ENCODE measurements at regions not wholly inside any gene's neighbourhood (a gene's known extent, or its start where the extent isn't known, plus 50 kb on each side); places are given as distances from the start of the nearest gene placed in this dataset.
A peak's percentile ranks its signal among the peaks of the same experiment; 100 is the strongest.

- no peaks in the 10 kb centered on the region for H3F3A ChIP-seq (ENCODE audit: insufficient read depth, low read depth)
- H3K4me1 ChIP-seq (replicated peaks; ENCODE audit: insufficient read depth) = no peaks in the 10 kb centered on the region
- no peak overlapping the region for H2AFZ ChIP-seq
- TF ChIP-seq EZH2 (IDR thresholded peaks at IDR 0.05; ENCODE audit: low read depth) = no peak
- H4K20me1 ChIP-seq (ENCODE audit: insufficient read depth) = no peaks in the 10 kb centered on the region
- H3K9me2 ChIP-seq (ENCODE audit: insufficient read depth) = no peaks in the 10 kb centered on the region
- ChIA-PET CTCF (no interaction called here), POLR2A (ENCODE audit: unreplicated experiment) (no interaction called here)
- no peaks in the 10 kb centered on the region for H3K36me3 ChIP-seq (ENCODE audit: low read depth)
- H3K27me3 ChIP-seq (ENCODE audit: insufficient read depth, low read depth) = no peaks in the 10 kb centered on the region
- no peak overlapping the region for H3K4me2 ChIP-seq
- intact Hi-C loops (cut with micrococcal nuclease; ENCODE audit: unreplicated experiment) = no loop called here
- H3K4me3 ChIP-seq = no peak overlapping the region
- DNase-seq = no peak
- H3K79me2 ChIP-seq (ENCODE audit: low read depth) = no peaks in the 10 kb centered on the region
- H3K9me3 ChIP-seq (ENCODE audit: insufficient read depth, low read depth) = no peaks in the 10 kb centered on the region
- H3K27ac ChIP-seq = no peak overlapping the region
- BruUV-seq (replicated peaks) = no TSS peak
These were observed 963.4 kb upstream of the NRXN1 start for GRCh38 chr2:51995293-51995692.

- ChIA-PET POLR2A (ENCODE audit: unreplicated experiment) (no interaction called here), CTCF (no interaction called here)
- intact Hi-C loops (cut with micrococcal nuclease; ENCODE audit: unreplicated experiment) = no loop called here
- TF ChIP-seq EZH2 (IDR thresholded peaks at IDR 0.05; ENCODE audit: low read depth) = no peak
- TF ChIP-seq CTCF (conservative IDR thresholded peaks at IDR 0.05) = no peak
- H3K4me2 ChIP-seq = no peak overlapping the region
- no peaks in the 10 kb centered on the region for H3K9me3 ChIP-seq (ENCODE audit: insufficient read depth, low read depth)
- no peak overlapping the region for H3K4me3 ChIP-seq
- H3K27ac ChIP-seq = no peak overlapping the region
- no peaks in the 10 kb centered on the region for H3K9me2 ChIP-seq (ENCODE audit: insufficient read depth)
- peak in 1 of 2 experiments; percentile 33 for DNase-seq
- no peaks in the 10 kb centered on the region for H3K36me3 ChIP-seq (ENCODE audit: low read depth)
- H3K4me1 ChIP-seq (replicated peaks; ENCODE audit: insufficient read depth) = no peaks in the 10 kb centered on the region
- H4K20me1 ChIP-seq (ENCODE audit: insufficient read depth) = no peaks in the 10 kb centered on the region
- no peaks in the 10 kb centered on the region for H3K27me3 ChIP-seq (ENCODE audit: insufficient read depth, low read depth)
- BruUV-seq (replicated peaks) = no TSS peak
- no peaks in the 10 kb centered on the region for H3F3A ChIP-seq (ENCODE audit: insufficient read depth, low read depth)
- H3K79me2 ChIP-seq (ENCODE audit: low read depth) = no peaks in the 10 kb centered on the region
- H2AFZ ChIP-seq = no peak overlapping the region
These were observed 962.3 kb upstream of the NRXN1 start for GRCh38 chr2:51994123-51994763.

GRCh38 chr2:51990684-51991083 is 958.8 kb upstream of the NRXN1 start:
- POLR2A ChIA-PET (ENCODE audit: unreplicated experiment) = no interaction called here
- TF ChIP-seq CTCF (conservative IDR thresholded peaks at IDR 0.05) (no peak), EZH2 (IDR thresholded peaks at IDR 0.05; ENCODE audit: low read depth) (no peak)
- H3K27me3 ChIP-seq (ENCODE audit: insufficient read depth, low read depth) = no peaks in the 10 kb centered on the region
- CTCF ChIA-PET = no interaction called here
- no peak overlapping the region for H3K27ac ChIP-seq
- no peaks in the 10 kb centered on the region for H3K4me1 ChIP-seq (replicated peaks; ENCODE audit: insufficient read depth)
- no TSS peak for BruUV-seq (replicated peaks)
- no peak overlapping the region for H3K4me3 ChIP-seq
- no peak overlapping the region for H3K4me2 ChIP-seq
- H4K20me1 ChIP-seq (ENCODE audit: insufficient read depth) = no peaks in the 10 kb centered on the region
- no peaks in the 10 kb centered on the region for H3K79me2 ChIP-seq (ENCODE audit: low read depth)
- no peaks in the 10 kb centered on the region for H3K36me3 ChIP-seq (ENCODE audit: low read depth)
- intact Hi-C loops (cut with micrococcal nuclease; ENCODE audit: unreplicated experiment) = no loop called here
- no peak for DNase-seq
- H3F3A ChIP-seq (ENCODE audit: insufficient read depth, low read depth) = no peaks in the 10 kb centered on the region
- no peaks in the 10 kb centered on the region for H3K9me3 ChIP-seq (ENCODE audit: insufficient read depth, low read depth)
- H3K9me2 ChIP-seq (ENCODE audit: insufficient read depth) = no peaks in the 10 kb centered on the region
- H2AFZ ChIP-seq = no peak overlapping the region

GRCh38 chr2:51986101-51986500 is 954.2 kb upstream of the NRXN1 start:
- no peak overlapping the region for H3K4me3 ChIP-seq
- H3K27ac ChIP-seq = no peak overlapping the region
- no peak for DNase-seq
- no peaks in the 10 kb centered on the region for H3F3A ChIP-seq (ENCODE audit: insufficient read depth, low read depth)
- intact Hi-C loops (cut with micrococcal nuclease; ENCODE audit: unreplicated experiment) = no loop called here
- H3K9me2 ChIP-seq (ENCODE audit: insufficient read depth) = no peaks in the 10 kb centered on the region
- no peaks in the 10 kb centered on the region for H4K20me1 ChIP-seq (ENCODE audit: insufficient read depth)
- H3K36me3 ChIP-seq (ENCODE audit: low read depth) = no peaks in the 10 kb centered on the region
- ChIA-PET CTCF (no interaction called here), POLR2A (ENCODE audit: unreplicated experiment) (no interaction called here)
- no peak for TF ChIP-seq CTCF (conservative IDR thresholded peaks at IDR 0.05)
- no peak for TF ChIP-seq EZH2 (IDR thresholded peaks at IDR 0.05; ENCODE audit: low read depth)
- no peaks in the 10 kb centered on the region for H3K27me3 ChIP-seq (ENCODE audit: insufficient read depth, low read depth)
- no peak overlapping the region for H3K4me2 ChIP-seq
- BruUV-seq (replicated peaks) = no TSS peak
- no peak overlapping the region for H2AFZ ChIP-seq
- no peaks in the 10 kb centered on the region for H3K9me3 ChIP-seq (ENCODE audit: insufficient read depth, low read depth)
- H3K4me1 ChIP-seq (replicated peaks; ENCODE audit: insufficient read depth) = no peaks in the 10 kb centered on the region
- H3K79me2 ChIP-seq (ENCODE audit: low read depth) = no peaks in the 10 kb centered on the region

Measured in PC-9 (cell line).